Activated CD4-positive, alpha-beta T cell treated with anti-CD3 and anti-CD28 coated beads, Interleukin-2, amount 50 U/mL, for 16 hours (primary cell): ENCODE measurements at regions not wholly inside any gene's neighbourhood (a gene's known extent, or its start where the extent isn't known, plus 50 kb on each side); places are given as distances from the start of the nearest gene placed in this dataset.
"Not testable (repeated sequence)": the region's sequence is repeated elsewhere in the genome, so short reads cannot be mapped to it uniquely, and the experiment has no call there.

Source experiments
- DNase-seq: peaks from one replicate; pipeline ENCODE4 v3.0.0-alpha.2; 2020

GRCh38 chr11:87535513-87535912 is 497.8 kb downstream of the TMEM135 start:
- no peak for DNase-seq

- not testable (repeated sequence) for DNase-seq
Observed at GRCh38 chr11:87531835-87532234, 494.1 kb downstream of the TMEM135 start.

GRCh38 chr11:87529486-87529885 is 491.8 kb downstream of the TMEM135 start:
- DNase-seq = no peak

GRCh38 chr11:87528752-87529151 is 491.0 kb downstream of the TMEM135 start:
- DNase-seq = no peak

- no peak for DNase-seq
Observed at GRCh38 chr11:87523276-87523675, 485.5 kb downstream of the TMEM135 start.

- DNase-seq = no peak
Observed at GRCh38 chr11:87518266-87518665, 480.5 kb downstream of the TMEM135 start.

GRCh38 chr11:87517351-87517750 is 479.6 kb downstream of the TMEM135 start:
- no peak for DNase-seq

GRCh38 chr11:87507722-87508121 is 470.0 kb downstream of the TMEM135 start:
- not testable (repeated sequence) for DNase-seq

GRCh38 chr11:87506946-87507345 is 469.2 kb downstream of the TMEM135 start:
- not testable (repeated sequence) for DNase-seq

GRCh38 chr11:87501388-87501787 is 463.7 kb downstream of the TMEM135 start:
- no peak for DNase-seq

- not testable (repeated sequence) for DNase-seq
Observed at GRCh38 chr11:87494936-87495335, 457.2 kb downstream of the TMEM135 start.

- DNase-seq = not testable (repeated sequence)
Observed at GRCh38 chr11:87494026-87494425, 456.3 kb downstream of the TMEM135 start.

GRCh38 chr11:87493516-87493915 is 455.8 kb downstream of the TMEM135 start:
- no peak for DNase-seq

- no peak for DNase-seq
Observed at GRCh38 chr11:87491381-87491780, 453.6 kb downstream of the TMEM135 start.

- DNase-seq = no peak
Observed at GRCh38 chr11:87490671-87491070, 452.9 kb downstream of the TMEM135 start.

GRCh38 chr11:87484566-87484965 is 446.8 kb downstream of the TMEM135 start:
- DNase-seq = no peak

- no peak for DNase-seq
Observed at GRCh38 chr11:87477321-87477720, 439.6 kb downstream of the TMEM135 start.

GRCh38 chr11:87473174-87473573 is 435.4 kb downstream of the TMEM135 start:
- no peak for DNase-seq

GRCh38 chr11:87466223-87466622 is 428.5 kb downstream of the TMEM135 start:
- DNase-seq = no peak

- DNase-seq = no peak
Observed at GRCh38 chr11:87465716-87466115, 428.0 kb downstream of the TMEM135 start.

- DNase-seq = peak; percentile 8
Observed at GRCh38 chr11:87463486-87464102, 425.9 kb downstream of the TMEM135 start.

- DNase-seq = no peak
Observed at GRCh38 chr11:87462171-87462570, 424.4 kb downstream of the TMEM135 start.

- no peak for DNase-seq
Observed at GRCh38 chr11:87460842-87461637, 423.3 kb downstream of the TMEM135 start.

- no peak for DNase-seq
Observed at GRCh38 chr11:87460279-87460678, 422.5 kb downstream of the TMEM135 start.

- DNase-seq = no peak
Observed at GRCh38 chr11:87459351-87459750, 421.6 kb downstream of the TMEM135 start.
